Naive B cell (primary cell): ENCODE measurements at regions not wholly inside any gene's neighbourhood (a gene's known extent, or its start where the extent isn't known, plus 50 kb on each side); places are given as distances from the start of the nearest gene placed in this dataset.

Experiments
- ATAC-seq, 2 donors: fragments of 150-1000 bp; cut with Tn5 transposase; 2 replicates each; pipeline ENCODE4 v1.10.0; 2021; ENCODE audit warnings: low read depth in 2 of 2, mild to moderate bottlenecking in 2 of 2, moderate library complexity in 2 of 2
- DNase-seq: peaks from one replicate; pipeline ENCODE4 v3.0.0; 2022
- H3K27ac Mint-ChIP-seq, 6 donors: one replicate each; pipeline ENCODE4 v1.8.0; 2020 to 2022; ENCODE audit warnings: mild to moderate bottlenecking in 6 of 6, mixed read lengths in 6 of 6, moderate library complexity in 5 of 6, inconsistent platforms in 2 of 6
- H3K27me3 Mint-ChIP-seq, 3 donors: one replicate each; pipeline ENCODE4 v1.8.0; 2021 to 2022; ENCODE audit warnings: mixed read lengths in 3 of 3, mild to moderate bottlenecking in 1 of 3
- H3K36me3 Mint-ChIP-seq, 2 donors: one replicate each; pipeline ENCODE4 v1.8.0; 2020 to 2022; ENCODE audit warnings: mixed read lengths in 2 of 2, inconsistent platforms in 1 of 2, mild to moderate bottlenecking in 1 of 2
- H3K4me1 Mint-ChIP-seq, 3 donors: one replicate each; pipeline ENCODE4 v1.8.0; 2020 to 2022; ENCODE audit warnings: mixed read lengths in 3 of 3, inconsistent platforms in 1 of 3, mild to moderate bottlenecking in 1 of 3, moderate library complexity in 1 of 3
- H3K4me3 Mint-ChIP-seq, 8 donors: one replicate each; pipeline ENCODE4 v1.8.0; 2020 to 2022; ENCODE audit warnings: mild to moderate bottlenecking in 8 of 8, mixed read lengths in 8 of 8, moderate library complexity in 8 of 8, inconsistent platforms in 2 of 8
- H3K9me3 Mint-ChIP-seq, 7 donors: one replicate each; pipeline ENCODE4 v1.8.0; 2020 to 2022; ENCODE audit warnings: mixed read lengths in 7 of 7, mild to moderate bottlenecking in 5 of 7, inconsistent platforms in 2 of 7, moderate library complexity in 1 of 7

GRCh38 chr6:21321076-21321475, 272.5 kb upstream of the SOX4 start:
- Mint-ChIP-seq H3K36me3 (peaks cover 0 to 5% of the 10 kb centered on the region in 2 donors), H3K4me3 (no peak overlapping the region), H3K27ac (no peak overlapping the region), H3K27me3 (peaks cover 0 to 5% (median 0%) of the 10 kb centered on the region in 3 donors), H3K9me3 (peaks cover 0 to 14% (median 10%) of the 10 kb centered on the region in 7 donors), H3K4me1 (no peaks in the 10 kb centered on the region)
- ATAC-seq (no peak), DNase-seq (no peak)

GRCh38 chr6:21321531-21321930, 272.0 kb upstream of the SOX4 start:
- Mint-ChIP-seq H3K4me3 (no peak overlapping the region), H3K4me1 (no peaks in the 10 kb centered on the region), H3K9me3 (peaks cover 0 to 14% (median 10%) of the 10 kb centered on the region in 7 donors), H3K27ac (no peak overlapping the region), H3K27me3 (peaks cover 0 to 5% (median 0%) of the 10 kb centered on the region in 3 donors), H3K36me3 (peaks cover 0 to 5% of the 10 kb centered on the region in 2 donors)
- DNase-seq = no peak
- ATAC-seq = no peak

GRCh38 chr6:21323577-21323976, 270.0 kb upstream of the SOX4 start:
- no peaks in the 10 kb centered on the region for H3K27me3 Mint-ChIP-seq
- H3K27ac Mint-ChIP-seq = no peak overlapping the region
- H3K36me3 Mint-ChIP-seq = peaks cover 0 to 5% of the 10 kb centered on the region in 2 donors
- ATAC-seq (no peak), DNase-seq (no peak)
- no peak overlapping the region for H3K4me3 Mint-ChIP-seq
- H3K9me3 Mint-ChIP-seq = peaks cover 0 to 14% (median 10%) of the 10 kb centered on the region in 7 donors
- no peaks in the 10 kb centered on the region for H3K4me1 Mint-ChIP-seq

GRCh38 chr6:21325201-21325856, 268.2 kb upstream of the SOX4 start:
- no peak for DNase-seq
- Mint-ChIP-seq H3K36me3 (no peaks in the 10 kb centered on the region), H3K4me1 (no peaks in the 10 kb centered on the region), H3K4me3 (no peak overlapping the region), H3K27ac (no peak overlapping the region), H3K9me3 (peaks cover 0 to 3% (median 0%) of the 10 kb centered on the region in 7 donors), H3K27me3 (no peaks in the 10 kb centered on the region)
- no peak for ATAC-seq

- H3K27ac Mint-ChIP-seq = peak overlapping the region in 1 of 6 donors; percentile 28
- no peak for DNase-seq
Observed at GRCh38 chr6:21327326-21328112, 266.0 kb upstream of the SOX4 start.

GRCh38 chr6:21331235-21331634, 262.3 kb upstream of the SOX4 start:
- Mint-ChIP-seq H3K4me3 (no peak overlapping the region), H3K27me3 (no peaks in the 10 kb centered on the region), H3K36me3 (no peaks in the 10 kb centered on the region), H3K4me1 (no peaks in the 10 kb centered on the region), H3K27ac (no peak overlapping the region), H3K9me3 (no peaks in the 10 kb centered on the region)
- no peak for ATAC-seq
- DNase-seq = no peak

More at GRCh38 chr6:21327326-21328112, 266.0 kb upstream of the SOX4 start:
- Mint-ChIP-seq H3K4me1 (no peaks in the 10 kb centered on the region), H3K4me3 (no peak overlapping the region), H3K9me3 (peaks cover 0 to 2% (median 0%) of the 10 kb centered on the region in 7 donors), H3K27me3 (no peaks in the 10 kb centered on the region), H3K36me3 (no peaks in the 10 kb centered on the region)
- ATAC-seq = no peak

- H3K4me3 Mint-ChIP-seq = no peak overlapping the region
- no peaks in the 10 kb centered on the region for H3K27me3 Mint-ChIP-seq
- DNase-seq = no peak
- no peak for ATAC-seq
- peaks cover 0 to 7% (median 3%) of the 10 kb centered on the region in 7 donors for H3K9me3 Mint-ChIP-seq
- H3K27ac Mint-ChIP-seq = no peak overlapping the region
- peaks cover 0 to under 1% (median 0%) of the 10 kb centered on the region in 3 donors for H3K4me1 Mint-ChIP-seq
- H3K36me3 Mint-ChIP-seq = peaks cover 0 to 1% of the 10 kb centered on the region in 2 donors
Observed at GRCh38 chr6:21332077-21332476, 261.5 kb upstream of the SOX4 start.

- peaks cover 0 to 2% (median 0%) of the 10 kb centered on the region in 3 donors for H3K4me1 Mint-ChIP-seq
- DNase-seq = no peak
- peaks cover 3 to 12% (median 6%) of the 10 kb centered on the region in 7 donors for H3K9me3 Mint-ChIP-seq
- ATAC-seq = no peak
- peaks cover 0 to 7% of the 10 kb centered on the region in 2 donors for H3K36me3 Mint-ChIP-seq
- H3K27me3 Mint-ChIP-seq = no peaks in the 10 kb centered on the region
- peak overlapping the region in 2 of 6 donors; percentile 18 to 49 for H3K27ac Mint-ChIP-seq
- no peak overlapping the region for H3K4me3 Mint-ChIP-seq
Observed at GRCh38 chr6:21332660-21333059, 260.9 kb upstream of the SOX4 start.

GRCh38 chr6:21333715-21334114, 259.8 kb upstream of the SOX4 start:
- ATAC-seq (no peak), DNase-seq (no peak)
- peaks cover 4 to 14% (median 7%) of the 10 kb centered on the region in 7 donors for H3K9me3 Mint-ChIP-seq
- H3K4me1 Mint-ChIP-seq = peaks cover 0 to 2% (median 0%) of the 10 kb centered on the region in 3 donors
- H3K4me3 Mint-ChIP-seq = no peak overlapping the region
- H3K36me3 Mint-ChIP-seq = peaks cover 0 to 8% of the 10 kb centered on the region in 2 donors
- no peaks in the 10 kb centered on the region for H3K27me3 Mint-ChIP-seq
- H3K27ac Mint-ChIP-seq = no peak overlapping the region

- H3K27ac Mint-ChIP-seq = no peak overlapping the region
- H3K36me3 Mint-ChIP-seq = peaks cover 0 to 8% of the 10 kb centered on the region in 2 donors
- peaks cover 4 to 14% (median 7%) of the 10 kb centered on the region in 7 donors for H3K9me3 Mint-ChIP-seq
- DNase-seq = no peak
- H3K27me3 Mint-ChIP-seq = no peaks in the 10 kb centered on the region
- ATAC-seq = no peak
- H3K4me1 Mint-ChIP-seq = peaks cover 0 to 2% (median 0%) of the 10 kb centered on the region in 3 donors
- H3K4me3 Mint-ChIP-seq = no peak overlapping the region
Observed at GRCh38 chr6:21334651-21335050, 258.9 kb upstream of the SOX4 start.

GRCh38 chr6:21335591-21335990, 258.0 kb upstream of the SOX4 start:
- H3K36me3 Mint-ChIP-seq = peaks cover 0 to 8% of the 10 kb centered on the region in 2 donors
- no peak overlapping the region for H3K27ac Mint-ChIP-seq
- H3K4me3 Mint-ChIP-seq = no peak overlapping the region

GRCh38 chr6:21337263-21337662, 256.3 kb upstream of the SOX4 start:
- Mint-ChIP-seq H3K4me3 (no peak overlapping the region), H3K27ac (peak overlapping the region in 1 of 6 donors; percentile 92), H3K36me3 (peaks cover 0 to 8% of the 10 kb centered on the region in 2 donors), H3K4me1 (peaks cover 0 to 2% (median 0%) of the 10 kb centered on the region in 3 donors), H3K9me3 (peaks cover 4 to 14% (median 7%) of the 10 kb centered on the region in 7 donors), H3K27me3 (no peaks in the 10 kb centered on the region)
- DNase-seq (no peak), ATAC-seq (no peak)

More at GRCh38 chr6:21335591-21335990, 258.0 kb upstream of the SOX4 start:
- H3K27me3 Mint-ChIP-seq = no peaks in the 10 kb centered on the region
- H3K4me1 Mint-ChIP-seq = peaks cover 0 to 2% (median 0%) of the 10 kb centered on the region in 3 donors
- DNase-seq = no peak
- ATAC-seq = no peak
- H3K9me3 Mint-ChIP-seq = peaks cover 4 to 14% (median 7%) of the 10 kb centered on the region in 7 donors

- Mint-ChIP-seq H3K4me1 (peaks cover 0 to 2% (median 0%) of the 10 kb centered on the region in 3 donors), H3K27me3 (peaks cover 0 to 11% (median 7%) of the 10 kb centered on the region in 3 donors), H3K36me3 (peaks cover 0 to 8% of the 10 kb centered on the region in 2 donors), H3K4me3 (no peak overlapping the region), H3K27ac (peak overlapping the region in 1 of 6 donors; percentile 35), H3K9me3 (peaks cover 5 to 23% (median 11%) of the 10 kb centered on the region in 7 donors)
- ATAC-seq (no peak), DNase-seq (no peak)
Observed at GRCh38 chr6:21340573-21340972, 253.0 kb upstream of the SOX4 start.
